Subcutaneous abdominal adipose tissue (tissue), 5 donors: ENCODE measurements at regions not wholly inside any gene's neighbourhood (a gene's known extent, or its start where the extent isn't known, plus 50 kb on each side); places are given as distances from the start of the nearest gene placed in this dataset.

Source experiments
- H3K27ac ChIP-seq: one replicate; pipeline ENCODE4 v1.7.0; 2013; ENCODE audit warnings: low read depth, mild to moderate bottlenecking, inconsistent platforms, low read length, moderate library complexity
- H3K27me3 ChIP-seq, 5 donors: one replicate each; pipeline ENCODE4 v1.7.0; 2013; ENCODE audit warnings: low read length in 5 of 5, inconsistent platforms in 1 of 5; ENCODE audit not compliant: control insufficient read depth in 5 of 5, insufficient read depth in 4 of 5
- H3K36me3 ChIP-seq, 5 donors: one replicate each; pipeline ENCODE4 v1.7.0; 2013; ENCODE audit warnings: low read length in 5 of 5; ENCODE audit not compliant: control insufficient read depth in 5 of 5, insufficient read depth in 5 of 5
- H3K4me1 ChIP-seq, 5 donors: one replicate each; pipeline ENCODE4 v1.7.0; 2013; ENCODE audit warnings: low read length in 5 of 5, mild to moderate bottlenecking in 3 of 5, moderate library complexity in 1 of 5; ENCODE audit not compliant: control insufficient read depth in 5 of 5, insufficient read depth in 5 of 5
- H3K4me3 ChIP-seq, 5 donors: one replicate each; pipeline ENCODE4 v1.7.0; 2013; ENCODE audit warnings: low read length in 5 of 5, low read depth in 1 of 5
- H3K9ac ChIP-seq, 5 donors: one replicate each; pipeline ENCODE4 v1.7.0; 2013; ENCODE audit warnings: low read length in 5 of 5, mild to moderate bottlenecking in 4 of 5, moderate library complexity in 3 of 5
- H3K9me3 ChIP-seq, 5 donors: one replicate each; pipeline ENCODE4 v1.7.0; 2013; ENCODE audit warnings: low read length in 5 of 5; ENCODE audit not compliant: control insufficient read depth in 5 of 5
- donor health status: healthy.
- donor health status: healthy.
- donor health status: healthy.
- donor health status: healthy.
- donor health status: healthy.

GRCh38 chr19:42662712-42663111, 68.0 kb upstream of the CEACAM8 start:
- Histone ChIP-seq H3K4me1 (peaks cover 0 to 10% (median 9%) of the 10 kb centered on the region in 5 donors), H3K4me3 (no peak overlapping the region), H3K9ac (no peak overlapping the region), H3K36me3 (no peaks in the 10 kb centered on the region), H3K27ac (no peak overlapping the region), H3K27me3 (no peaks in the 10 kb centered on the region), H3K9me3 (peaks cover 0 to 4% (median 0%) of the 10 kb centered on the region in 5 donors)

DNA sequence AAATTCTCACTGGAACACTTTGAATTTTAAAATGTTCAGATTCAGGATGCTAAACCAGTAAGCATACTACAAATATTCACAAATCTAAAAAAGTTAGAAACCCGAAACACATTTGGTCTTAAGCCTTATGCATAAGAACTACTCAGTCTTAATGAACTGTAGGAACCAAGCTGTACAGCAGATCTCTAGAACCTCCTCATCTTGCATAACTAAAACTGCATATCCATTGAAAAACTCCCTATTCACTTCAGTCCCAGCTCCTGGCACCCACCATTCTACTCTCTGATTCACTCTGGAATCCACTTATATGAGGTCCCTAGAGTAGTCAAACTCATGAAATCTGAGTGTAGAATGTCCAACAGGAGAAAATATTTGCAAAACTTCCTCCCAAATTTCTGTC, 65.6 kb upstream of the CEACAM8 start:
- Histone ChIP-seq H3K27ac (no peak overlapping the region), H3K4me1 (peaks cover 3 to 33% (median 33%) of the 10 kb centered on the region in 5 donors), H3K9ac (no peak overlapping the region)

GRCh38 chr19:42658076-42658475, 63.4 kb upstream of the CEACAM8 start:
- H3K4me1 ChIP-seq = peaks cover 6 to 53% (median 47%) of the 10 kb centered on the region in 5 donors
- H3K36me3 ChIP-seq = no peaks in the 10 kb centered on the region

More for the DNA sequence above, 65.6 kb upstream of the CEACAM8 start:
- no peak overlapping the region for H3K4me3 ChIP-seq
- no peaks in the 10 kb centered on the region for H3K36me3 ChIP-seq
- no peaks in the 10 kb centered on the region for H3K27me3 ChIP-seq
- H3K9me3 ChIP-seq = peaks cover 0 to 4% (median 0%) of the 10 kb centered on the region in 5 donors

GRCh38 chr19:42657556-42657955, 62.8 kb upstream of the CEACAM8 start:
- no peak overlapping the region for H3K27ac ChIP-seq
- peaks cover 0 to 4% (median 2%) of the 10 kb centered on the region in 5 donors for H3K36me3 ChIP-seq
- peaks cover 0 to 4% (median 0%) of the 10 kb centered on the region in 5 donors for H3K9me3 ChIP-seq
- no peak overlapping the region for H3K4me3 ChIP-seq
- H3K4me1 ChIP-seq = peaks cover 6 to 53% (median 47%) of the 10 kb centered on the region in 5 donors
- H3K27me3 ChIP-seq = no peaks in the 10 kb centered on the region
- no peak overlapping the region for H3K9ac ChIP-seq

More at GRCh38 chr19:42658076-42658475, 63.4 kb upstream of the CEACAM8 start:
- H3K9ac ChIP-seq = no peak overlapping the region
- no peak overlapping the region for H3K27ac ChIP-seq
- H3K9me3 ChIP-seq = peaks cover 0 to 4% (median 0%) of the 10 kb centered on the region in 5 donors
- H3K4me3 ChIP-seq = no peak overlapping the region
- no peaks in the 10 kb centered on the region for H3K27me3 ChIP-seq

DNA sequence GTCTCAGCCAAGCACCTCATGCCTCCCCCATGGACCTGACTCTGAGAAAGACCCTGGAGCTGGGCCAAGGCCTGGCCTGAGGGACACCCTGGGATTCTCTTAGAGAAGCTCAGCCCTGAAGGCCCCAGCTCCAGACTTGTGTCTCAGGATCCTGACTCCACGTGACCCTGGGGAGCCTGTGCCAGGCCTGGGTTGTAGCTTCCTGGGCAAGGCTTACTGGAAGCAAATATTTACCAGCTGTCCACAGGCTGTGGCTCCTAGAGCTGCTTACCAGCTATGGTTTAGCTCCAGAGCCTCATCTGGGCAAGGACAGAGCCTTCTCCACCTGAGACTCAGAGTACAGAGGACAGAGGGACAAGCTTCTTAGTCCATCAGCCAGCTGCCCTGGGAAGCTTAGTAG, 61.0 kb upstream of the CEACAM8 start:
- peak overlapping the region in 1 of 5 donors; percentile 27 for H3K9ac ChIP-seq
- peaks cover 0 to 14% (median 12%) of the 10 kb centered on the region in 5 donors for H3K36me3 ChIP-seq
- no peaks in the 10 kb centered on the region for H3K27me3 ChIP-seq
- peak overlapping the region in 1 of 5 donors; percentile 10 for H3K4me3 ChIP-seq
- H3K27ac ChIP-seq = peak overlapping the region; percentile 12
- H3K9me3 ChIP-seq = peaks cover 0 to 4% (median 0%) of the 10 kb centered on the region in 5 donors
- peaks cover 6 to 53% (median 47%) of the 10 kb centered on the region in 5 donors for H3K4me1 ChIP-seq

GRCh38 chr19:42653841-42654240, 59.1 kb upstream of the CEACAM8 start:
- H3K27me3 ChIP-seq = no peaks in the 10 kb centered on the region
- H3K27ac ChIP-seq = no peak overlapping the region
- H3K36me3 ChIP-seq = peaks cover 0 to 14% (median 12%) of the 10 kb centered on the region in 5 donors
- peaks cover 6 to 53% (median 47%) of the 10 kb centered on the region in 5 donors for H3K4me1 ChIP-seq
- H3K9me3 ChIP-seq = peaks cover 0 to 1% (median 0%) of the 10 kb centered on the region in 5 donors
- no peak overlapping the region for H3K4me3 ChIP-seq
- H3K9ac ChIP-seq = no peak overlapping the region

GRCh38 chr19:42652021-42652420, 57.3 kb upstream of the CEACAM8 start:
- Histone ChIP-seq H3K27me3 (no peaks in the 10 kb centered on the region), H3K4me3 (no peak overlapping the region), H3K9me3 (no peaks in the 10 kb centered on the region), H3K27ac (no peak overlapping the region), H3K4me1 (peaks cover 6 to 36% (median 31%) of the 10 kb centered on the region in 5 donors), H3K9ac (no peak overlapping the region), H3K36me3 (peaks cover 0 to 14% (median 12%) of the 10 kb centered on the region in 5 donors)
